ENCODE measurements at regions not wholly inside any gene's neighbourhood (a gene's known extent, or its start where the extent isn't known, plus 50 kb on each side); places are given as distances from the start of the nearest gene placed in this dataset.
A peak's percentile ranks its signal among the peaks of the same experiment; 100 is the strongest.

DNA sequence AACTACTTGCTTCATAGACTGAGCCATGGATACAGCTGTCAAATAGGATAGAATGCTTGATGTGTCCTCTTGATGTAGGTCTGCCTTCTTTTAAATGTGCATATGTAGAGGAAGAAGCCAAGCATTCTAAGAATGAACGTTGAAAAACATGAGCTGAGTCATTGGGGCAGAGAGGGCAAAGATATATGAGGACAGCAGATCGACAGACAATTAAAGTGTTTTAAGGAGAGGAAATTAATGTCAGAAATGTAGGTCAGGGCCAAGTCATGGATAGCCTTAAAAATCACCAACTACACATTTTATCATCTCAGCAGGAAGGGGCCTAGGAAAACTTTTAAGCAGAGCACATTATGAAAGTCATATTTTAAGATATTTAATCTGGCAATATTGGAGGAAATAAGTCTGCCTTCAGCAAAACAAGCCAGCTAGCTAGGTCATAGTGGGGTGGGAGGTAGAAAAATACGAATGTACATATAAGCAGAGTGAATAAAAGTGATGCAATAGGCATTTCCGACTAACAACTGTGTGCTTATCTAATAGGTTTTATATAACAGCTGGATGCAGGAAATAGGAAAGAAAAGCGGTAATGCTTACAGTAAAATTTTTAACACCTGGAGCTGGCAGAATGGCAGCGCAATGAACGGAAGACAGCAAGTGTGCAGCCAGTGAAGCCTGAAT lies 638.3 kb upstream of the TPK1 start:
- H3K4ac ChIP-seq (ENCODE audit: low read depth, low read length), result no peak overlapping the region
- H3K36me3 ChIP-seq (ENCODE audit: control insufficient read depth, insufficient read depth, low read length), result no peaks in the 10 kb centered on the region
- no TSS peak for BruUV-seq (replicated peaks)

More for the DNA sequence above, 638.3 kb upstream of the TPK1 start:
- intact Hi-C loops (cut with micrococcal nuclease) (no loop called here), in situ Hi-C loops (cut with MboI; ENCODE audit: low sequenced_read_pairs) (no loop called here), dilution Hi-C loops (cut with HindIII; ENCODE audit: low sequenced_read_pairs, unreplicated experiment) (no loop called here)
- Histone ChIP-seq H3K4me2 (ENCODE audit: low read depth, low read length) (no peak overlapping the region), H4K91ac (ENCODE audit: insufficient read depth, low read depth, low read length) (no peak overlapping the region), H3K9me1 (ENCODE audit: insufficient read depth, low read length) (no peaks in the 10 kb centered on the region), H3K27me3 (ENCODE audit: control insufficient read depth, insufficient read depth, low read length) (no peaks in the 10 kb centered on the region), H3K4me3 (ENCODE audit: insufficient read depth, low read depth, low read length) (no peak overlapping the region), H3K23ac (ENCODE audit: low read depth, low read length) (no peak overlapping the region), H2BK15ac (ENCODE audit: low read depth, low read length) (no peak overlapping the region), H3K9ac (ENCODE audit: low read depth, low read length) (no peak overlapping the region), H3K79me1 (ENCODE audit: low read depth in 1 of 2, low read length in 2 of 2) (no peaks in the 10 kb centered on the region), H3K27ac (ENCODE audit: insufficient read depth, low read length) (no peak overlapping the region), H4K20me1 (ENCODE audit: insufficient read depth, low read length) (no peaks in the 10 kb centered on the region), H2AFZ (replicated peaks; ENCODE audit: low read length, poor library complexity) (no peak overlapping the region), H2AK5ac (ENCODE audit: low read depth, low read length) (no peak overlapping the region), H3K14ac (replicated peaks; ENCODE audit: low read depth, low read length) (no peak overlapping the region), H3K9me3 (ENCODE audit: control insufficient read depth, insufficient read depth, low read length) (peaks cover 14% of the 10 kb centered on the region), H3K56ac (ENCODE audit: extremely low read depth, insufficient read depth, low read length) (no peak overlapping the region), H2BK5ac (ENCODE audit: low read depth, low read length, poor library complexity, severe bottlenecking) (no peak overlapping the region), H4K5ac (ENCODE audit: low read depth, low read length) (no peak overlapping the region), H2BK120ac (ENCODE audit: low read depth, low read length) (no peak overlapping the region), H3K4me1 (ENCODE audit: control insufficient read depth, insufficient read depth, low read length) (no peaks in the 10 kb centered on the region), H3K18ac (ENCODE audit: low read depth, low read length) (no peak overlapping the region), H4K8ac (ENCODE audit: low read depth in 2 of 2, low read length in 2 of 2) (no peak overlapping the region), H2BK20ac (ENCODE audit: low read depth, low read length) (no peak overlapping the region), H2AK9ac (replicated peaks; ENCODE audit: low read depth, low read length, poor library complexity) (no peak overlapping the region)
- 89% methylated on average over 3 of the region's 7 CpGs; no CpG with 5 or more reads in 1 of the 2 experiments for WGBS, 2 experiments (ENCODE audit: extremely low coverage in 2 of 2, insufficient read length in 1 of 2)
- ATAC-seq (ENCODE audit: low read depth), result no peak
- ChIA-PET POLR2A (ENCODE audit: unreplicated experiment) (no interaction called here), CTCF (no interaction called here)
- no peak for DNase-seq
- TF ChIP-seq FOS (IDR thresholded peaks at IDR 0.05; ENCODE audit: low read depth, low read length), result no peak
- no peak for TF ChIP-seq RAD21 (IDR thresholded peaks at IDR 0.05; ENCODE audit: low read length)
- TF ChIP-seq POLR2A (IDR thresholded peaks at IDR 0.05; ENCODE audit: low read depth, low read length), result no peak
- TF ChIP-seq SMC3 (IDR thresholded peaks at IDR 0.05; ENCODE audit: low read depth, low read length), result no peak
- no peak for TF ChIP-seq BHLHE40 (IDR thresholded peaks at IDR 0.05; ENCODE audit: low read depth, low read length)
- TF ChIP-seq CEBPB (IDR thresholded peaks at IDR 0.05; ENCODE audit: low read depth, low read length), result 0 out of 2 replicates have a peak, but pooled peaks have one; percentile 20
- TF ChIP-seq ELK1 (IDR thresholded peaks at IDR 0.05; ENCODE audit: borderline replicate concordance, low read depth, low read length), result no peak

Data from IMR-90 (cell line).